ENCODE measurements at regions not wholly inside any gene's neighbourhood (a gene's known extent, or its start where the extent isn't known, plus 50 kb on each side); places are given as distances from the start of the nearest gene placed in this dataset.

- TF ChIP-seq FOS (IDR thresholded peaks at IDR 0.05; ENCODE audit: borderline replicate concordance, extremely low read depth, insufficient read length) = no peak
- no peak for TF ChIP-seq NR2F1 (conservative IDR thresholded peaks at IDR 0.05)
Observed at GRCh38 chr3:110793611-110794010, 278.0 kb upstream of the NECTIN3 start (continued).

- no peak overlapping the region for H3K9ac ChIP-seq (ENCODE audit: control insufficient read depth, insufficient read depth, low read length)
- FAIRE-seq (no peak), DNase-seq (ENCODE audit: low read depth, low spot score) (no peak), ATAC-seq (no peak)
- H3K79me2 ChIP-seq (ENCODE audit: control insufficient read depth, insufficient read depth, low read length) = no peaks in the 10 kb centered on the region
- ChIA-PET POLR2A (no interaction called here), SMC1A (ENCODE audit: uncharacterized antibody, unreplicated experiment) (interaction anchor here (0.9 kb wide), 1 partner anchor 99 kb away, joined by 3 read pairs; no protein-coding TSS in a partner anchor), RAD21 (ENCODE audit: unreplicated experiment) (no interaction called here), CTCF (no interaction called here)
- no peak overlapping the region for H3K27ac ChIP-seq (ENCODE audit: control insufficient read depth, insufficient read depth)
- H4K20me1 ChIP-seq (ENCODE audit: control insufficient read depth, insufficient read depth) = no peaks in the 10 kb centered on the region
- 0% methylated on average over 2 of the region's 2 CpGs for WGBS (ENCODE audit: insufficient coverage, insufficient replicate concordance, low lambda C conversion rate, missing lambda C conversion rate)
- intact Hi-C loops (cut with micrococcal nuclease; ENCODE audit: unreplicated experiment) (no loop called here), in situ Hi-C loops (cut with MboI) (no loop called here)
- no peaks in the 10 kb centered on the region for H3K36me3 ChIP-seq (ENCODE audit: control insufficient read depth in 2 of 2, insufficient read depth in 2 of 2, low read length in 1 of 2)
- no peak overlapping the region for H3K4me3 ChIP-seq
- H3K9me3 ChIP-seq (replicated peaks; ENCODE audit: control insufficient read depth, insufficient read depth, low read length) = no peaks in the 10 kb centered on the region
- BruUV-seq (replicated peaks) = no TSS peak
- H3K27me3 ChIP-seq (replicated peaks in 1 of 2; ENCODE audit: control insufficient read depth in 2 of 2, insufficient read depth in 2 of 2, low read length in 1 of 2) = no peaks in the 10 kb centered on the region
- no peak overlapping the region for H2AFZ ChIP-seq (ENCODE audit: control insufficient read depth, low read depth, low read length)
- H3K4me2 ChIP-seq (ENCODE audit: control insufficient read depth, insufficient read depth) = no peak overlapping the region
- H3K4me1 ChIP-seq (ENCODE audit: control insufficient read depth, insufficient read depth, low read length) = no peaks in the 10 kb centered on the region
- no peak for TF ChIP-seq RFX5 (IDR thresholded peaks at IDR 0.05; ENCODE audit: low read depth, low read length)
Observed at GRCh38 chr3:110795163-110795562, 276.5 kb upstream of the NECTIN3 start.

GRCh38 chr3:110799271-110799670 is 272.3 kb upstream of the NECTIN3 start:
- Histone ChIP-seq H3K36me3 (ENCODE audit: control insufficient read depth in 2 of 2, insufficient read depth in 2 of 2, low read length in 1 of 2) (no peaks in the 10 kb centered on the region), H3K4me2 (ENCODE audit: control insufficient read depth, insufficient read depth) (no peak overlapping the region), H3K4me3 (no peak overlapping the region), H3K79me2 (ENCODE audit: control insufficient read depth, insufficient read depth, low read length) (no peaks in the 10 kb centered on the region), H3K27ac (ENCODE audit: control insufficient read depth, insufficient read depth) (no peak overlapping the region), H3K9ac (ENCODE audit: control insufficient read depth, insufficient read depth, low read length) (no peak overlapping the region), H3K9me3 (replicated peaks; ENCODE audit: control insufficient read depth, insufficient read depth, low read length) (no peaks in the 10 kb centered on the region), H3K4me1 (ENCODE audit: control insufficient read depth, insufficient read depth, low read length) (no peaks in the 10 kb centered on the region), H3K27me3 (replicated peaks in 1 of 2; ENCODE audit: control insufficient read depth in 2 of 2, insufficient read depth in 2 of 2, low read length in 1 of 2) (no peaks in the 10 kb centered on the region), H4K20me1 (ENCODE audit: control insufficient read depth, insufficient read depth) (no peaks in the 10 kb centered on the region), H2AFZ (ENCODE audit: control insufficient read depth, low read depth, low read length) (no peak overlapping the region)
- BruUV-seq (replicated peaks) = no TSS peak
- in situ Hi-C loops (cut with MboI) (no loop called here), intact Hi-C loops (cut with micrococcal nuclease; ENCODE audit: unreplicated experiment) (no loop called here)
- DNase-seq (ENCODE audit: low read depth, low spot score) (no peak), ATAC-seq (no peak), FAIRE-seq (no peak)
- ChIA-PET CTCF (no interaction called here), SMC1A (ENCODE audit: uncharacterized antibody, unreplicated experiment) (interaction anchor here (1.4 kb wide), 1 partner anchor 9 kb away, joined by 4 read pairs; no protein-coding TSS in a partner anchor), RAD21 (ENCODE audit: unreplicated experiment) (no interaction called here), POLR2A (no interaction called here)
- WGBS (ENCODE audit: insufficient coverage, insufficient replicate concordance, low lambda C conversion rate, missing lambda C conversion rate) = 21% methylated on average over 2 of the region's 2 CpGs
- TF ChIP-seq MAX (IDR thresholded peaks at IDR 0.05; ENCODE audit: low read depth, low read length) (no peak), CUX1 (IDR thresholded peaks at IDR 0.05; ENCODE audit: insufficient replicate concordance, low read depth, low read length) (no peak), MYC (IDR thresholded peaks at IDR 0.05; ENCODE audit: insufficient read depth, insufficient read length, insufficient replicate concordance, low read length, severe bottlenecking) (no peak), CHD1 (IDR thresholded peaks at IDR 0.05; ENCODE audit: low read depth, low read length) (no peak), NR2C1 (IDR thresholded peaks at IDR 0.05) (no peak), PML (IDR thresholded peaks at IDR 0.05; ENCODE audit: low read length) (no peak), FOXM1 (IDR thresholded peaks at IDR 0.05; ENCODE audit: low read depth, low read length) (no peak)

Measured in GM12878 (cell line).